HCEC 1CT (cell line): ENCODE measurements at regions not wholly inside any gene's neighbourhood (a gene's known extent, or its start where the extent isn't known, plus 50 kb on each side); places are given as distances from the start of the nearest gene placed in this dataset.

Source experiments
- DNase-seq: peaks from one replicate; pipeline ENCODE4 v3.0.0-alpha.2; 2017

DNA sequence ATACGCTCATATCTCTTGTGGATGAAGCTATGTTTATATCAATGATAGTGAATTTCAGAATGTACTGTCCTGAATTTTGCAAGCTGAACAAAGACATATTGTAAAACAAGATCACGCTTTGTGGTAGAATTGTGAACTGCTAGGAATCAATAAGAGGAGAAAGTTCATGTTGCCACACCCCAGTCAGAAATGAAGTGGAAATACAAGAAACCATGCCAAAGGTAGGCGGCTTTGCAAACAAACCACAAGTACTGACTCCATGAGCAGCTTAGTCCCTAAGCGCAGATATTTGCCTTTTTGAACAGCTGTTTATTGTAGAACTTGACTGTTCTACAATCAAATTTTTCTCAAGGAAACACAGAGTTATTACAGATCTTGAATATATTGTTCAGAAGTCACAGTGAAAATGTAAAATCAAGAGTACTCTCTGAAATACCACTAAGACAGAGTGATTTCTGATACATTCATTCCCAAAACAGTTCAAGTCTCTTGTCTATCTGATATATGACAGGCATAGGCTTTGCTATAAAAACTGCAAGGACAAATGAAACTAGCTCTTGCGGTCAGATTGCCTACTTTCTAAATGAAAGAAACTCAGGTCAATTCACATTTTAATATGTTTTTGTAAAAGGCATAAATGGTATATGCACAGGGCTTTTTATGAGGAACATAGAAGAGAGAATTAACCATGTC is 120.9 kb upstream of the CDH19 start:
- no peak for DNase-seq

DNA sequence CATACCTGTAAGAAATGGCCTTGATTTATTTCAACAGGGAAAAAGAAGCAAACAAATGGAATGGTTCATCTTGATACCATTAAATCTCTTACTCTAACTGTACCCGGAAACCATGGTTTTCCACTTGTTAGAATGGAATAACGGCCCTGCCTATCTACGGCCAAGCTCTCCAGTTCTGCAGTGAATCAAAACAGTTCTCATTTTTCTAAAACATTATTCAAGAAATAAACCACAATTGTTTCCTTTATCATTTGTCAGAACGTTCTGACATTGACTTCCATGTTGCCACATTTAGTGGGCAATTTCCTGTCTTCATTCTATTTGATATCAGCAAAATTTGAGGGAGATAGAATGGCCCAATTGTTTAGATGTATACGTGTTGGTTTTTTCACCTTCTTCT is 118.8 kb upstream of the CDH19 start:
- no peak for DNase-seq

DNA sequence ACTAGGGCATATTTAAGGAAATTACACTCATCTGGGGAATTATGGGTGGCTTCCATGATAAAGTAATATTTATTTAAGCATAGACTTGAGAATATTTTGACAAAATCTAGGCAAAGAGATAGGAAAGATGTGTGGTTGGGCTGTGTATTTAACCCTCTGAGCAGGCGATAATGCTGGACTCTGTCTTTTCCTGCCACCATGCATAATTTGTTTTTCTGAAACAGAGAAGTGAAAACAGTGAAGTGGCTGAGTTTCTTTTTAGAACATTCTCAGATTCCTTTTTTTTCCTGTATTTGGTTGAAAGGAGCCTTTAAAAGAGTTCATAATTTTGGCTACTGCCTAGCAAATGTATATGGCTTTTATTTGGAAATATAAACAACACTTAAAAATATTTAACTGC is 104.8 kb upstream of the CDH19 start:
- no peak for DNase-seq

DNA sequence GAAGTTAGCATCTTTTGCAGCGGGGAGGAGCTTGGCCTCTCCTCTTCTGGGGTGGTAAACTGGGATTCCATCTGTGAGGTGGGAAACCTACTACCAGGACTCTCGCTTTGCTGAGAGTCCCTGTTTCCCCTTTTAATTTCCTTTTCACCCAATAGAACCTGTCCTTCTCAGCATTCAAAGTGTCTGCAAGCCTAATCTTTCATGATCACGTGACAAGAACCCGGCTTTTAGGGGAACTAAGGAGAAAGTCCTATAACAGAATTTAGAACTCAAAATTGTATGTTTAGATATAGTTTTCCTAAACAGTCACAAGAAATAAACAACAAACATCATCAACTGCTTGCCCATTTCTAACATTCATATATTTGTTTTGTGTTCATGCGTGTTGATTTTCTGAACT is 103.6 kb upstream of the CDH19 start:
- no peak for DNase-seq

- DNase-seq: no peak
These were observed 91.4 kb upstream of the CDH19 start for GRCh38 chr18:66695281-66695680.

DNA sequence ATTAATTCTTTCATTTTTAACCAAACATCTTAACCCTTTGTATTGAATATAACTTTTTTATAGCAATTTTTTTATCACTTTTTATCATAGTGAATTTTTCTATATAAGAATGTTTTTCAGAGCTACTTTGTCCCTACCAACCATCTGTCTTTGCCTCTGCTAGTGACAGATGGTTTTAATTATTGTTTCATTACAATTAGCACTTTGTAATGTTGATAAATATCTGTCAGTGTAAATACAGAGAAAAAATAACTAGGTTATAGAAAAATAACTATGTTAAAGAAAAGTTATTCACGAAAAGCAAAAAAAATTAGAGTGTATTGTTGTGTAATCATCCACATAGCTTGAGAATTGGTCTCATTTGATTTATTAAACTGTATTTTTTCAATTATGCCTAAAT is 91.0 kb upstream of the CDH19 start:
- no peak for DNase-seq

DNA sequence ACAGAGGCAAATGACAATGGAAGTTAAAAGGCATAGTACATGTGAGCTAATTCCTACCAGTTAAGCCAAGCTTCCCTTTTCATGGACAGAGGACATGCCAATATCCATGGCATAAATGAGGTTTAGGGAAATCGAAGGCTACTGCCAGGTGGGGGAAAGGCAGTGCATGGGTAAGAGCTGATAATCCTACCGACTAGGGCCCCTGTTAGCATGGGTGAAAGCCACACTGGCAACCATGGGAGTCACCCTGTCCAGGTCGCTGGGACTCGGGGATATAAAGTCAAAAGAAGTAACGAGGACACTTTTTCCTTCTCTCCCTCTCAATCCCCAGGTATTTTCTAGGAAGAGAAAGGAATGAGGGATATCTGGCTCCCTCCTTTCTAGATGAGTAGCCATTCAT is 83.7 kb upstream of the CDH19 start:
- no peak for DNase-seq

GRCh38 chr18:66682855-66683322 is 79.0 kb upstream of the CDH19 start:
- DNase-seq: no peak

GRCh38 chr18:66676699-66677098 is 72.8 kb upstream of the CDH19 start:
- DNase-seq: no peak

GRCh38 chr18:66674286-66674685 is 70.4 kb upstream of the CDH19 start:
- DNase-seq: no peak

DNA sequence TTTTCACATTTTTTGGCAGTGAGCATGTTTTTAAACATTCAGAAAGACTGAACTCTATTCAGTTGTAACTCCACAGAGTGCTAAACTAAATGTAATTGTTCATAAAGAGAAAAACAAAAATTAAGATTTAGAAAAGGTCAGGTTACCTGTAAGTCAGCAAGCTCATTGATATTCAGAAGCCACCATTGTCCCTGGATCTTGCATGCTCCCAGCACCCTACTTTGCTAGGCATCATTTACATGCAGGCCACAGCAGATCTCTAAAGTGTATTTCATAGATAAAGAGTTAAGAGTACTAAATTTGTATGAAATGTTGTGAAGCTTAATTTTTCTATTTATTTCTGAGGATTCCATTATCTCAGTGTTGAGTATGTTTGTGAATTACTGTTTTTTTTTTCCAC is 64.8 kb upstream of the CDH19 start:
- DNase-seq: no peak

- no peak for DNase-seq
These were observed 58.7 kb upstream of the CDH19 start for GRCh38 chr18:66662632-66663031.

- DNase-seq: no peak
These were observed 51.5 kb upstream of the CDH19 start for GRCh38 chr18:66655407-66655806.
